HG02884 (cell line): ENCODE measurements at regions not wholly inside any gene's neighbourhood (a gene's known extent, or its start where the extent isn't known, plus 50 kb on each side); places are given as distances from the start of the nearest gene placed in this dataset.

Experiments
- ATAC-seq: cut with Tn5 transposase; IDR thresholded peaks from one replicate; pipeline ENCODE4 v1.9.1; 2021; ENCODE audit warnings: mild to moderate bottlenecking, moderate library complexity; ENCODE audit not compliant: unreplicated experiment

DNA sequence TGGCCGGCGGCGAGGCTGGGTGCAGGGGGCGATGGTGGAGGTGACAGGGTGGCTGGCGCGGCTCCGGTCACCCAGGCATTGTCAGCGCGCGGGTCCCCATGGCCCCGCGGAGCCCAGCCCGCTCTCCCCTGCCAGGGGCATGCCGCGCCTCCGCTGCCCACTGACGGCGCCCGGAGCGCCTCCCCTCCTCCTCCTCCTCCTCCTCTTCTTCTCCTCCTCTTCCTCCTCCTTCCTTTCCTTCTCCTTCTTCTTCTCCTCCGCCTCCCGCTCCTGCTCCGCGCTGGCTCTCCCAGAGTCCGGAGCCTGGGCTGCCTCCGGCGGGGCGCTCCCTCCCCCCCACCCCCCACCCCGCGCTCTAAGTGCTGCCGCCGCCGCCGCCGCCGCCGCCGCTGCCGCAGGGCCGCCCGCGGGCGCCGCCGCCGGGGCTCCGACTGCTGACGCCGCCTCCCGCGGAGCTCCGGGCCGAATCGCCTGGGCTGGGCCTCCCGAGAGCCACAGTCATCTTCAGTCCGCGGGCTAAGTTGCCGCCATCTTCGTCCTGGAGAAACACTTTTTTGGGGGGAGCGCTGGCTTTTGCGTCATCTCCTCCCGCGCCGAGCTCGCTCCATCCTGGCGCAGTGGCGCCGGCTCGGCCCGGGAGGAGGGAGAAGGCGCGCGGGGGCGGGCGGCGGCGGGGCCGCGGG, 348.3 kb downstream of the LIG4 start:
- no peak for ATAC-seq

DNA sequence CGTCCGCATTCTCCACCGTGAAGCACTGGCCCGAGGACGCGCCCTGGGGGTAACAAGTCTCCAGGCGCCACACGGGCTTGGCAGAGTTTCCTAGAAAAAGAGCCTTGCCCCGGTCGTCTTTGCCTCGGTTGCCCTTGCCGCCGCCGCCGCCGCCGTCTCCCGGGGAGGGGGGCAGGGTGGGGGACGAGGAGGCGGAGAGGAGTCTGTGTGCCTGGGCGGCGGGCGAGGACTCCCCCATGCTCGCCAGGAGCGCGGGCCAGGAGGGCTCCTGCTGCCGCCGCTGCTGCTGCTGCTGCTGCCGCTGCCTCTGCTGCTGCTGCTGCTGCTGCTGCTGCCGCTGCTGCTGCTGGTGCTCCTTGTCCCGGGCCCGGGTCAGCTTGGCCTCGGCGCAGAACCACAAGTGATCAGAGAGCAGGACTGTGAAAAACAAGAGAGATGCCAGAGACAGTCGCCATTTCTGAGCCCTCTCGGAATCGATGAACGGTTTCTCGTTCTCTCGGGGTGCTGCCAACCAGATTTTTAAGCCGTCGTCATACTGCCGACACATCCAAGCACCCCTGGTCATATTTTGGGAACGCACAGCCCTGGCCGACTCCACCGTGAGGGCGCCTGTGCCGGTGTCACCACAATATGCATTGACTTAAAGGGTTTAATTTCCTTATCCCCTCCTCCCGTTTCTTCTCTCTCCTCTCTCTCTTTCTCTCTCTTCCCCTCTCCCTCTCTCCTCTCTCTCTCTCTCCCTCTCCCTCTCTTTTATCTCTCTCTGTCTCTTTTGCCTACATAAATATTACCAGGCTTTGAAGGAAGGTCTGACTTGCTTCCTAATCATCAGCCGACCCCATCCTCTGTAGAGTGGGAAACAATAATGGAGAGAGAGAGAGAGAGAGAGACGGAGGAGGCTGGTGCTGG, 349.1 kb downstream of the LIG4 start:
- no peak for ATAC-seq

DNA sequence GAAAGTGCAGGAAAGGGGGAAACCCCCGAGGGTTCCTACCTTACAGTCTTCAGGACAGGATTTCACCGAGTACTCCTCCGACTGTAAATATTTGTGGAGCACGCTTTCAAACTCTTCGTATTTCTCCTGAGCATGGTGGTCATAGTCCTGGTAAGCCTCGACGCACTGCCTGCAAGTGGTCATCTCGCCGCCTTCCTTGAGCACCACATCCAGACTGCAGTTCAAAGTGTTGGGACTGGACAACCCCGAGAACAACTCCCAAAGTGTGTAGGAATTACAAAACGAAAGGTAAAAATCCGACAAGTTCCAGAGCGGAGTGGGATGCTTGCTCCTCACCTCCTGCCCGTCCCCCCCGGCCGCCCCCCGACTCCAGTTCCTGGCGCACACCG, 349.7 kb downstream of the LIG4 start:
- ATAC-seq, result no peak

DNA sequence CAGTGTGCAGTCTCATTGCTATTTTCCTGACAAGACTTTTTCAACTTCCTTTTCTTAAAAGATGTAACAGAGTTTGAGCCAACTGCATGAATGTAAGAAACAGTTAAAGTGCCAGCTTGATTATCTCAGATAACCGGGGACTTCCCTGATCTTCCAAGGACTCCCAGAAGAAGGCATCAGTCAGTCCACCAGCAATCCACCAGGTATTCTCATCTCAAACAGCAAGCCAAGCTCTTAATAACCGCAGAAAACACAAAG, 350.1 kb downstream of the LIG4 start:
- no peak for ATAC-seq

DNA sequence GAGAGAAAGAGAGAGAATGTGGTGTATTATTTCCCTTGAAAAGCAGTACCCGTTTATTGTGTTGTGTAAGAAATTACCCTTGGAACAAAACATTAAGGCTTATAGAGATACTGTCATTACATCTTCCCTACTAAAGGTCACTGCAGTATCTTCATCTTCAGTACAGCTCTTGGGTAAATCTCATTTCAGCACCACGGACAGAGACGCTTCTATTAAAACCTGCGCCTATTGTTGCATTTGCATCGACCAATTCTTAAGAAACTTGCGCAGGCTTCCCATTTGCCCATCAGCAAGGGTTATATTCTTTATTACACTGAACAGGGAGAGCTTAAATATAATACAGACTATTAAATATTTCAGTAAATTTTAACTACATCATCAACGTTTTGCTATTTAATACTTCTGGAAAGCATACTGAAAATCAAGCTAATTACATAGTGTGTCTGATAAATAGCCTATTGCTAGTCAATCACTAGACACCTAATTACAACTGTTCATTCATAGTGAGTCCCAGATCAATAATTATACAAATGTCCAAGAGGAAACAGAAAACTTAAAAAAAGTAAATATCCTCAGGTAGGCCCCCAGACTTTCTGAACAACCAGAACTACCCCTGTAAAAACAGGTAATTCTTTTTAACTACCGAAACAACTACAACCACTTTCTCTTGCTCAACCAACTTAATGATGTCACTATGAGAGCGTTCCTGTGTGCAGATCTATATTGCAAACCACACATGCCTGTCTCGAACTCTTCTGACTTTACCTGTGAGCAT, 350.6 kb downstream of the LIG4 start:
- ATAC-seq, result no peak

DNA sequence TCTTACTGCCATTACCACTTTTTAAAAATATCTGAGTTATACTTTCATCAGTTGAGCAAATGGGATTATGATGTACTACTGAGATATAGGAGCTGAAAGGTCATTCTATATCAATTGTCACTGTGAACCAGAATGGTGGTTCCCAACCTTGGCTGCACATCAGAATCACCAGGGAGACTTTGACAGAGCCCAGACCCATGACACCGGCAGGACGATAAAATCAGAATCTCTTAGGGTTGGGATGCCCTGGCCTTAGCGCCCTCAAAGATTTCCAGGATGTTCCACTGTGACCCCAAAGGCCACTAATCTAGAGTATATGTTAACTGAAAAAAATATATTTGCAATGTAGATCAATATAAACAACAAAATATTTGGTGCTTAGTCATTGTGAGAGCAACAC, 355.1 kb downstream of the LIG4 start:
- ATAC-seq, result no peak

DNA sequence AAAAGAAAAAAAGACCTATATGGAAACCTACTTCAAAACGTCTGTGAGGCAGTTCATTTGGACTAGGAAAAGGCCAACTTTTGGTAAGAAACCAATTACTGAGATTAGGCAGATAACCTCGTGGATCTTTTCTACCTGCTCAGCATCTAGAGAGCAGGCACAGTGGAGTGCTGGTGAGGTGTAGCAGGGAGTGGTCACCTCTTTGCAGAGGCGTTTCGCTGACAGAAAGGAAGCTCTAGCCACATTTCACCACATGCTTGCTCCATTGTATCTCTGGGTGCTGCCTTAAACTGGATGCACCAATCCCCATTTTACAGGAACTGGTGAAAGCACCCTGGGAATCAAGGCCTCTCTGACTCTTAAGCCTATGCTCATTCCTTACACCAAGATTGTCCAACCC, 360.5 kb downstream of the LIG4 start:
- ATAC-seq, result no peak

DNA sequence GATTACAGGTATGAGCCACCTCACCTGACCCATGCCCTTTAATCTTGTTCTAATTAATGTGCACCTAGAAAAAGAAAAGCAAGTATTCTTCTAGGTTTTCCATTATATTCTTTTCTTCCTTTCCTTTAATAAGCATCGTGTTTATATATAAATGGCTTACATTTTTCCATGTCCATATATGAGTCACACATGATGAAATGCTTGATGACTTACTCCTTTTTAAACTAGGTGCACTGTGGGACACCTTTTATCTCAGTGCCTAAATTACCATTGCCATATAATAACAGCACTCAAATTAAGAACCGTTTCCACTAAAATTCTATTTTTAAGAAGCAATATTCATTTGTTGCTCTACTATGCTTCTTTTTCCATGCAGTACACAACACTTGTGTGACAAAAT, 363.3 kb downstream of the LIG4 start:
- no peak for ATAC-seq

DNA sequence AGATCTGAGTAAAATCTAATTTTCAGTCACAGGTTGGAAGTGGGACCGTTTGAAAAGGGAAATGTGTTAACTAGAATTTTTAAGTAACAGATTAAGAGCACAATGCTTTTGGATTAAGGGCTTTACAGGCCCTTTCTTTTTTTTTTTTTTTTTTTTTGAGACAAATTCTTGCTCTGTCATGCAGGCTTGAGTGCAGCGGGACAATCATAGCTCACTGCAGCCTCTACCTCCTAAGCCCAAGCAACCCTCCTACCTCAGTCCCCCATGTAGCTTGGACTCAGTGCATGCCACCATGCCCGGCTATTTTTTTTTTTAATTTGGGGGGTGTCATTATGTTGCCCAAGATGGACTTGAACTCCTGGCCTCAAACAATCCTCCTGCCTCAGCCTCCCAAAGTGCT, 363.7 kb downstream of the LIG4 start:
- ATAC-seq, result no peak

DNA sequence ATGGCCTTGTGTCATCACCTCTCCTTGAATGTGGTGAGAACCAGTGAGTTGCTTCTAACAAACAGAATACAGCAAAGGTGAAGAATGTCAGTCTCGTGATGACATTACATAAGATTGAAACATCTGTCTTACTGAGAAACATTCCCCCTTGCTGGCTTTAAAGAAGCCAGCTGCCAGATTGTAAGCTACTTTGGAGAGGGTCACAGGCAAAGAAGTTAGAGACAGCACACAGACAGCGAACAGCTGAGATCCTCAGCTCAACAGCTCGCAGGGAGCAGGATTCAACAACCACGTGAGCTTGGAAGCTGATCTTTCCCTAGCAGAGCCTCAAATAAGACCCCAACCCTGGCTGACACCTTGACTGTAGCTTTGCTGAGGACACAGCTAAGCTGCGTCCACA, 367.9 kb downstream of the LIG4 start:
- ATAC-seq, result no peak

DNA sequence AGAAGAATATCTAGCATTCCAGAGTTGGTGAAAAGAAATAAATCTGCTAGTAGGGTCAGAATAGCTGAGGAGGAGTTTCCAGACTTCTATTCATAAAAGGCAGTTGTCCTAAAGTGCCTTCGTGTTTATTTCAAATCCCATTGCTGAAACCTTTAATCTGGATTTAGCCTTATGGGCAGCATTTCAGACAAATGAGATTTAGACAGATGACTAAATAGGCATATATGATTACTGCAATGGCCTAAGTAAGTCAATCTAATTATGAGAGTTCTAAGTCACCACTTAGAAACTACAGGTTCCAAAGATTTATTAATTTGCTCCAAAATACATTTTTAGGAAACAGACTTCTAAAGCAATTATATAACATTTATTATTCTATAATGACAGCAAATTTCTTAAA, 368.7 kb downstream of the LIG4 start:
- no peak for ATAC-seq

DNA sequence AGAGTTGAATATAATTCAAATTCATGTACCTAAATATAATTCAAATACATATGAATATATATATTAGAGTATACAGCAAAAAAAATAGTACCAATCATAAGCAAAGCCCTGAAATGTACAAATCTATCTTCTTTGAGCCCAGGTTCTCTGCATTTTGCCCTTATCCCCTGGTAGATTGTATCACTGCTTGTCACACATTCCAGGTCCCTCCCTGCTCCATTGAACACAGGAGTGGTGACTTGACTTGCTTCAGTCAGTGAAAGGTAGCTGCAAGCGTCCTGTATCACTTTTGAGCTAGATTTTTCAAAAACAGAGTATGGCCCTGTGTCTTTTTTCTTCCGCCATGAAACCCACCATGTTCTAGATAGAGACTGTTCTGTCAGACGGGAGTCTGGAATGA, 369.4 kb downstream of the LIG4 start:
- ATAC-seq, result no peak

DNA sequence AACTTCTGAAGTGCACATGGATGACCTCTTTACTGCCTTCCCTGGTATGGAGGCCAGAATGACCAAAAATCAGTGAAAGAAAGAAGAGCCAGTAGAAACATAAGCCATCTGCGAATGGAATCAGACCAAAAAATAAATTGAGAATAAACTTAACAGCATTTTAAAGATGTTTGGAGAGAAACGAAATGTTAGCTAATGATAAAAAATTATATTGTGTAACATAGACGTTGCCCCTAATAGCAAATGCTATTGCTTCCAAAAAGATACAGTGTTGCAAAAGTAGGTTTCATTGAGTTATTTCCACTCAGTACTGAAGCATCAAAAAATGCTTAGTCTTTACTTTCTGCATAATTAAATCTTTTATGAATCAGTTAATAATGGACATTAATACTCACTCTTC, 371.7 kb downstream of the LIG4 start:
- ATAC-seq, result no peak

DNA sequence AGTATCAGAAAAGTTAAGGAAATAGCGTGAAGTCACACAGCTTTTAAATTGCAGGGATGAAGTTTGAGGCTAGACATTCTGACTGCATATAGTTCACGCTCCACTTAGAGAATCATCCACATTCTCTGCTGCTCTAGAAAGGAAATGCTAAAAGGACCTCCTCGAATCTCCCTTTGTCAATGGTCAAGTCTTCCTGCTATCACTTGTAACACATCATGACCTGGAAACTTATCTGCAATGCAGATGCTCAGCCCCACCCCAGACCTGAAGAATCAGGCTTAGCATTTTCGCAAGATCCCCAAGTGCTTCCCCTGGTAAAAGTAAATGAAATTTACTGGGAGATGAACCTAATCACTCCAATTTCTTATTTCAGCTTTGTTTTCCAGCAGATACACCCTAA, 372.1 kb downstream of the LIG4 start:
- no peak for ATAC-seq

DNA sequence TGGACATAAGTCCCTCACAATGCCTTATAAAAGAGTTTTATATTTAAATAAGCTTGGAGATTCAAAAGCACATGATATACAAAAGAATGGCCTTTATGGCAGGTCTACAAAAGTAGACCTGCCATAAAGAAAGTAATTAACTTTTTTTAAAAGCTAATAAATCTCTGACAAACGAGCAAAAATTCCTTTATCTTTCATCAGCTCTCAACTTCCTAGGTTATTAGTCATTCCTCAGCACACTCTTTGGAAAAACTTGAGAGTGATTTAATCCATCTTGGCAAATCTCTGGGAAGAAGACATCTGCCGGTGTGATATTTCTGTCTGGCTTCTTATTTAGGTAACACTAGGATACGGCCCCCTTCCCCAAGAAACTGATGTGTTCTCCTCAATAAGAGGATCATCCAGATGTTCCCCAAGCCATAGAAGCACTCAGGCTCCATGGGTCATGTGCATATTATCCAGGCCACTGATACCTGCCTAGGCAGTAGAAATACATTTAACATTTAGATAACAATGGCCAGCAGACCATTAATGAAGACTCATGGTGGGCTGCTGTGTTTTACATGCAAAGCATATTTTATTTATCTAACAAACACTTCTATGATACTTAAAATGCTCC, 372.7 kb downstream of the LIG4 start:
- ATAC-seq, result no peak

DNA sequence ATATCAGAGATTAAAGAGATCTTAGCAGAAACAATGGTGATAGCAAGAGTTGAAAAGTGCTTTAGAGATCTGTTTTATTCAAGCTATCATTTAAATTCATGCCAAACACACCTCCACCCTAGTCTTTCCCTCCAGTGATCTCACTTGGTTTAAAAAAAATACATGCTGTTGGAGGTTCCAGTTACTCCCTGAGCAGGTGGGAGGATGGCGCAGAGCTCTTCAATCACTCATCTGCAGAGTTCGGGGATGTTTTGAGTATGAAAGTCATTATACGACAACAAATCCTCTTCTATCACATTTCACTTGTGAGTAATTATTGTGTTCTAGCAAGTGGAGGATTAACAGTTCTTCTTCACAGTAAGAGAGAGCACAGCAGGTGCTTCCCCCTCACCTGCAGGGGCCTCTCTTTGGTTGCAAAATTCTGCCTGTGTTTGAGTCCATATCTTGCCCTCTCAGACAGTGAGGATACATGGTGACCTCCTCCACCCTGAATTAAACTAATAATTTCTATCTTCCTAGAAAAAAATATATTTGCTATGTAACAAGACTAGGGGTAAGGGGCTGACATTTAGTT, 376.7 kb downstream of the LIG4 start:
- ATAC-seq, result no peak

DNA sequence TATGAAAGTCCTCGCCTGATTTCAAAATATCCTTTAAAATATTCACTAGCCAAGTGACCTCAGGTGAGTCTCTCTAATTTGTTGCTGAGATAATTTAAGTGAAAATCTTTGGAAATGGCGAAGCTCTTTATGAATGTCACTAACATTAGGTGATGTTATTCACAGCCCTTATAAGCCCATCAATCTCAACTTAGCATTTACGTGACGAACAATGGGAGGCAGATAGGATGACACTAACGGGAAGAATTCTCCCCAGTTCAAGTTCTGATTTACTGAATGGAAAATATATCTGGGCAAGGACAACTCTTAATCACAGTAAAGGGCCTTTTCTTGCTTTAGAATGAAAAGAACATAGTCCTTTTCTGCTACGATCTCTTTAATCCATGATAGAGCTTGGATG, 378.7 kb downstream of the LIG4 start:
- ATAC-seq, result no peak

DNA sequence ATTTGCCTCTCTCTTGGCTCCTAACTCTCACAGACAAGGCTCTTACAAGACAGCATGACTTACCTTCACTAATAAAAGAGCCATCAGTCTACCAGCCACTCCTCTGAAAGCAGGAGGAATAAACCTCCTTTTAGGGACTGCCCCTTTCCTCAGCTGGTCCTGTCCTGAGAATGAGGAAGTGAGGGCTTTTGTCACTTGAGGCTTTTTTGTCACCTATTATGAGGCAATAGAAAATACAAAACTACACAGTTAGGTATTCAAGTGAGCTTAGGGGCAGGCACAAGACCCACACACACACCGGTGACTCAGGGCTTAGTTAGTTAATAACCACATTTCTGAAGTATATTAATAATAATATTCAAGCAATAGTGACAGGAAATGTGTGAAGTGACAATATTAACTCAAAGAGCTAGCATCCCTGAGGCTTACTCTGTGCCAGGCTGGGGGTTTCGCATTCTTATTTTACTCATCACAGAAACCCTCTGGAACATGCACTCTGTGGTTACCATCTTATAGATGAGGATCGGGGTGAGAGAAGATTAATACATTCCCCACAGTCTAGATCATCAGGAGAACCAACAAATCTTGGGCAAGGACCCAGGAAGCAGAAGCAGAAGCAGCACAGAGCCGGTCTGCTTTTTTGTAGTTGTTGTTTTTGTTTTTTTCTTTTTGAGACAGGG, 379.9 kb downstream of the LIG4 start:
- no peak for ATAC-seq

DNA sequence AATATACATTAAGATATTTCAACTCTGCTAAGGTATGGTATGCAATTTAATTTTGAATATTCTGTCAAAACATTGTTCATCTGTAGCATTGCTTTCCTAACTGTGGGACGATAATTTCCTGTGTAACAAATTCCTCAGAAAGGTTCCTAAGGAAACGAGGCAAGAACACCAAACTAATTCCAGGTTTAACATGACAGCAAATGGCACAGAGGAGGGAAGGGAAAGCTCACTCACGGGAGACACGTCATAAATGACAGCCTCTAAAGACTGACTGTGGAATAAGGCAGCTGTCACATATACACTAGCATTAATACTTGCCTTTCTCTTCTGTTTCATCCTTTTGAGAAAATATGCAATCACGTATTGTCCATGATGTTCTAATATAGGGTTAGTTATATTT, 380.6 kb downstream of the LIG4 start:
- no peak for ATAC-seq

DNA sequence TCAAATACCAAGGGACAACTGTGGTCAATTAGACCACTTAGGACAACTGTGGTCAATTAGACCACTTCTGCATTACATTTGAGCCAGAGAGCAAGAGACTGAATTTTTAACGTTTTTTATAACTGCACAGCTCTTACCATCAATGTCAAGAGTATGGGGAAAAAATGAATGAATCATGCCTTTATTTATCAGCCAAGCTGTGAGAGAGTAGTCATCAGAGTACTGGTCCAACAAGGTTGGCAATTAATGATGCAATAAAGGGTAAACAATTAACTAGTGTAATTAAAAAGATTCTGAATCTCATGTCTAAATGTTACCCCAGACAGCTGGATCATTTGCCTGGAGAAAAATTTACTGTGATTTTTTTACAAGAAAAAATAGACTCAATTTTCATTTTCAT, 381.1 kb downstream of the LIG4 start:
- ATAC-seq, result no peak
